ENCODE measurements at regions not wholly inside any gene's neighbourhood (a gene's known extent, or its start where the extent isn't known, plus 50 kb on each side); places are given as distances from the start of the nearest gene placed in this dataset.

GRCh38 chr12:66767536-66767935 lies 88.7 kb upstream of the GRIP1 start:
- TF ChIP-seq, protein P1, sequence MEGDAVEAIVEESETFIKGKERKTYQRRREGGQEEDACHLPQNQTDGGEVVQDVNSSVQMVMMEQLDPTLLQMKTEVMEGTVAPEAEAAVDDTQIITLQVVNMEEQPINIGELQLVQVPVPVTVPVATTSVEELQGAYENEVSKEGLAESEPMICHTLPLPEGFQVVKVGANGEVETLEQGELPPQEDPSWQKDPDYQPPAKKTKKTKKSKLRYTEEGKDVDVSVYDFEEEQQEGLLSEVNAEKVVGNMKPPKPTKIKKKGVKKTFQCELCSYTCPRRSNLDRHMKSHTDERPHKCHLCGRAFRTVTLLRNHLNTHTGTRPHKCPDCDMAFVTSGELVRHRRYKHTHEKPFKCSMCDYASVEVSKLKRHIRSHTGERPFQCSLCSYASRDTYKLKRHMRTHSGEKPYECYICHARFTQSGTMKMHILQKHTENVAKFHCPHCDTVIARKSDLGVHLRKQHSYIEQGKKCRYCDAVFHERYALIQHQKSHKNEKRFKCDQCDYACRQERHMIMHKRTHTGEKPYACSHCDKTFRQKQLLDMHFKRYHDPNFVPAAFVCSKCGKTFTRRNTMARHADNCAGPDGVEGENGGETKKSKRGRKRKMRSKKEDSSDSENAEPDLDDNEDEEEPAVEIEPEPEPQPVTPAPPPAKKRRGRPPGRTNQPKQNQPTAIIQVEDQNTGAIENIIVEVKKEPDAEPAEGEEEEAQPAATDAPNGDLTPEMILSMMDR (IDR thresholded peaks at IDR 0.05), result no peak
- TF ChIP-seq SIN3A (IDR thresholded peaks at IDR 0.05; ENCODE audit: borderline replicate concordance, insufficient read depth, low read depth, low read length) (no peak), POLR2AphosphoS5 (IDR thresholded peaks at IDR 0.05; ENCODE audit: low read depth, low read length) (no peak), TCF7L2 (IDR thresholded peaks at IDR 0.05; ENCODE audit: low read depth, low read length) (no peak)
- TF ChIP-seq, protein P2, sequence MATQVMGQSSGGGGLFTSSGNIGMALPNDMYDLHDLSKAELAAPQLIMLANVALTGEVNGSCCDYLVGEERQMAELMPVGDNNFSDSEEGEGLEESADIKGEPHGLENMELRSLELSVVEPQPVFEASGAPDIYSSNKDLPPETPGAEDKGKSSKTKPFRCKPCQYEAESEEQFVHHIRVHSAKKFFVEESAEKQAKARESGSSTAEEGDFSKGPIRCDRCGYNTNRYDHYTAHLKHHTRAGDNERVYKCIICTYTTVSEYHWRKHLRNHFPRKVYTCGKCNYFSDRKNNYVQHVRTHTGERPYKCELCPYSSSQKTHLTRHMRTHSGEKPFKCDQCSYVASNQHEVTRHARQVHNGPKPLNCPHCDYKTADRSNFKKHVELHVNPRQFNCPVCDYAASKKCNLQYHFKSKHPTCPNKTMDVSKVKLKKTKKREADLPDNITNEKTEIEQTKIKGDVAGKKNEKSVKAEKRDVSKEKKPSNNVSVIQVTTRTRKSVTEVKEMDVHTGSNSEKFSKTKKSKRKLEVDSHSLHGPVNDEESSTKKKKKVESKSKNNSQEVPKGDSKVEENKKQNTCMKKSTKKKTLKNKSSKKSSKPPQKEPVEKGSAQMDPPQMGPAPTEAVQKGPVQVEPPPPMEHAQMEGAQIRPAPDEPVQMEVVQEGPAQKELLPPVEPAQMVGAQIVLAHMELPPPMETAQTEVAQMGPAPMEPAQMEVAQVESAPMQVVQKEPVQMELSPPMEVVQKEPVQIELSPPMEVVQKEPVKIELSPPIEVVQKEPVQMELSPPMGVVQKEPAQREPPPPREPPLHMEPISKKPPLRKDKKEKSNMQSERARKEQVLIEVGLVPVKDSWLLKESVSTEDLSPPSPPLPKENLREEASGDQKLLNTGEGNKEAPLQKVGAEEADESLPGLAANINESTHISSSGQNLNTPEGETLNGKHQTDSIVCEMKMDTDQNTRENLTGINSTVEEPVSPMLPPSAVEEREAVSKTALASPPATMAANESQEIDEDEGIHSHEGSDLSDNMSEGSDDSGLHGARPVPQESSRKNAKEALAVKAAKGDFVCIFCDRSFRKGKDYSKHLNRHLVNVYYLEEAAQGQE (IDR thresholded peaks at IDR 0.05; ENCODE audit: insufficient read depth in 1 of 2, low read depth in 2 of 2, low read length in 1 of 2), result no peak
- BruUV-seq (replicated peaks), result no TSS peak
- no peak for ATAC-seq
- ChIA-PET POLR2A (no interaction called here), CTCF (no interaction called here)
- no peak for DNase-seq (ENCODE audit: low read depth, low spot score)
- Histone ChIP-seq H3K36me3 (ENCODE audit: control insufficient read depth, insufficient read depth, low read length) (no peaks in the 10 kb centered on the region), H3K4me3 (ENCODE audit: low read depth in 2 of 2, low read length in 2 of 2) (no peak overlapping the region), H3K27ac (ENCODE audit: low read length) (no peak overlapping the region), H3K4me1 (ENCODE audit: control insufficient read depth, insufficient read depth, low read length) (no peaks in the 10 kb centered on the region), H3K9me3 (ENCODE audit: control insufficient read depth, insufficient read depth, low read depth, low read length) (no peaks in the 10 kb centered on the region), H3K27me3 (ENCODE audit: control insufficient read depth, insufficient read depth, low read length) (peaks cover 2% of the 10 kb centered on the region; the same call in 1 of the 2 replicates)
- intact Hi-C loops (cut with micrococcal nuclease; ENCODE audit: unreplicated experiment) (no loop called here), in situ Hi-C loops (cut with HindIII; ENCODE audit: low pct_unique_long_range_greater_than_20kb, low sequenced_read_pairs) (no loop called here)

- no peak for ATAC-seq
- in situ Hi-C loops (cut with HindIII; ENCODE audit: low pct_unique_long_range_greater_than_20kb, low sequenced_read_pairs), result no loop called here
- CTCF ChIA-PET, result no interaction called here
Observed at GRCh38 chr12:66768293-66768692, 89.4 kb upstream of the GRIP1 start.

More at GRCh38 chr12:66768293-66768692, 89.4 kb upstream of the GRIP1 start:
- intact Hi-C loops (cut with micrococcal nuclease; ENCODE audit: unreplicated experiment), result no loop called here
- Histone ChIP-seq H3K4me3 (ENCODE audit: low read depth in 2 of 2, low read length in 2 of 2) (no peak overlapping the region), H3K4me1 (ENCODE audit: control insufficient read depth, insufficient read depth, low read length) (no peaks in the 10 kb centered on the region), H3K36me3 (ENCODE audit: control insufficient read depth, insufficient read depth, low read length) (no peaks in the 10 kb centered on the region), H3K27ac (ENCODE audit: low read length) (no peak overlapping the region), H3K9me3 (ENCODE audit: control insufficient read depth, insufficient read depth, low read depth, low read length) (no peaks in the 10 kb centered on the region), H3K27me3 (ENCODE audit: control insufficient read depth, insufficient read depth, low read length) (peaks cover 2% of the 10 kb centered on the region; the same call in 1 of the 2 replicates)
- TF ChIP-seq, protein P2 (IDR thresholded peaks at IDR 0.05; ENCODE audit: insufficient read depth in 1 of 2, low read depth in 2 of 2, low read length in 1 of 2), result no peak
- DNase-seq (ENCODE audit: low read depth, low spot score), result no peak
- BruUV-seq (replicated peaks), result no TSS peak
- POLR2A ChIA-PET, result no interaction called here

Data from Panc1 (cell line).